NCI-H1092 (cell line): ENCODE measurements at regions not wholly inside any gene's neighbourhood (a gene's known extent, or its start where the extent isn't known, plus 50 kb on each side); places are given as distances from the start of the nearest gene placed in this dataset.
A peak's percentile ranks its signal among the peaks of the same experiment; 100 is the strongest.

Experiments used
- DNase-seq: peaks from one replicate; lab custom pipeline; 2025; lab: John Stamatoyannopoulos, UW

GRCh38 chr1:106876384-106876783, 180.1 kb upstream of the PRMT6 start:
- DNase-seq = no peak

- DNase-seq = peak; percentile 18
Measured at GRCh38 chr1:106879538-106879937, 176.9 kb upstream of the PRMT6 start.

GRCh38 chr1:106880226-106880625, 176.2 kb upstream of the PRMT6 start:
- DNase-seq = no peak

GRCh38 chr1:106883208-106883607, 173.3 kb upstream of the PRMT6 start:
- no peak for DNase-seq

GRCh38 chr1:106889059-106889458, 167.4 kb upstream of the PRMT6 start:
- DNase-seq = no peak

GRCh38 chr1:106889583-106889982, 166.9 kb upstream of the PRMT6 start:
- no peak for DNase-seq

- no peak for DNase-seq
Measured at GRCh38 chr1:106897976-106898375, 158.5 kb upstream of the PRMT6 start.

GRCh38 chr1:106899644-106900043, 156.8 kb upstream of the PRMT6 start:
- no peak for DNase-seq

- DNase-seq = no peak
Measured at GRCh38 chr1:106907795-106908194, 148.7 kb upstream of the PRMT6 start.

- DNase-seq = no peak
Measured at GRCh38 chr1:106908689-106909088, 147.8 kb upstream of the PRMT6 start.

GRCh38 chr1:106910798-106911197, 145.7 kb upstream of the PRMT6 start:
- DNase-seq = no peak

GRCh38 chr1:106912131-106912530, 144.3 kb upstream of the PRMT6 start:
- no peak for DNase-seq

- DNase-seq = no peak
Measured at GRCh38 chr1:106921186-106921585, 135.3 kb upstream of the PRMT6 start.

GRCh38 chr1:106924360-106924759, 132.1 kb upstream of the PRMT6 start:
- no peak for DNase-seq

GRCh38 chr1:106925750-106926149, 130.7 kb upstream of the PRMT6 start:
- no peak for DNase-seq

- no peak for DNase-seq
Measured at GRCh38 chr1:106926803-106927582, 129.5 kb upstream of the PRMT6 start.

- no peak for DNase-seq
Measured at GRCh38 chr1:106937104-106937503, 119.4 kb upstream of the PRMT6 start.

- no peak for DNase-seq
Measured at GRCh38 chr1:106944721-106945120, 111.8 kb upstream of the PRMT6 start.

GRCh38 chr1:106952776-106953175, 103.7 kb upstream of the PRMT6 start:
- no peak for DNase-seq

GRCh38 chr1:106954661-106955229, 101.7 kb upstream of the PRMT6 start:
- no peak for DNase-seq

- DNase-seq = no peak
Measured at GRCh38 chr1:106956721-106957120, 99.8 kb upstream of the PRMT6 start.

GRCh38 chr1:106957795-106958194, 98.7 kb upstream of the PRMT6 start:
- DNase-seq = no peak

GRCh38 chr1:106960412-106960811, 96.1 kb upstream of the PRMT6 start:
- DNase-seq = no peak

- no peak for DNase-seq
Measured at GRCh38 chr1:106961646-106962045, 94.8 kb upstream of the PRMT6 start.
